ENCODE measurements at regions not wholly inside any gene's neighbourhood (a gene's known extent, or its start where the extent isn't known, plus 50 kb on each side); places are given as distances from the start of the nearest gene placed in this dataset.

GRCh38 chr20:20839771-20840170 is 127.3 kb upstream of the RALGAPA2 start:
- in situ Hi-C loops (cut with HindIII; ENCODE audit: low pct_unique_long_range_greater_than_20kb, low sequenced_read_pairs) = no loop called here

GRCh38 chr20:20837574-20838021 is 125.2 kb upstream of the RALGAPA2 start:
- ATAC-seq (peak; percentile 85), DNase-seq (ENCODE audit: low read depth, low spot score) (no peak)
- CTCF ChIA-PET = interaction anchor here (0.7 kb wide), 1 partner anchor 122 kb away, joined by 3 read pairs; no protein-coding TSS in a partner anchor
- Histone ChIP-seq H3K9me3 (ENCODE audit: control insufficient read depth, insufficient read depth, low read depth, low read length) (no peaks in the 10 kb centered on the region), H3K27ac (ENCODE audit: low read length) (no peak overlapping the region), H3K27me3 (ENCODE audit: control insufficient read depth, insufficient read depth, low read length) (no peaks in the 10 kb centered on the region), H3K36me3 (ENCODE audit: control insufficient read depth, insufficient read depth, low read length) (no peaks in the 10 kb centered on the region), H3K4me3 (ENCODE audit: low read depth in 2 of 2, low read length in 2 of 2) (peak overlapping the region in 1 of 2 experiments; percentile 37; a peak in 2 of 4 replicates), H3K4me1 (ENCODE audit: control insufficient read depth, insufficient read depth, low read length) (no peaks in the 10 kb centered on the region)
- POLR2A ChIA-PET = no interaction called here
- BruUV-seq (replicated peaks) = no TSS peak
- intact Hi-C loops (cut with micrococcal nuclease; ENCODE audit: unreplicated experiment) = loop anchor here (10.0 kb wide), 2 partner anchors 387 to 667 kb away; no protein-coding TSS in a partner anchor
- in situ Hi-C loops (cut with HindIII; ENCODE audit: low pct_unique_long_range_greater_than_20kb, low sequenced_read_pairs) = no loop called here
- TF ChIP-seq, protein P1, sequence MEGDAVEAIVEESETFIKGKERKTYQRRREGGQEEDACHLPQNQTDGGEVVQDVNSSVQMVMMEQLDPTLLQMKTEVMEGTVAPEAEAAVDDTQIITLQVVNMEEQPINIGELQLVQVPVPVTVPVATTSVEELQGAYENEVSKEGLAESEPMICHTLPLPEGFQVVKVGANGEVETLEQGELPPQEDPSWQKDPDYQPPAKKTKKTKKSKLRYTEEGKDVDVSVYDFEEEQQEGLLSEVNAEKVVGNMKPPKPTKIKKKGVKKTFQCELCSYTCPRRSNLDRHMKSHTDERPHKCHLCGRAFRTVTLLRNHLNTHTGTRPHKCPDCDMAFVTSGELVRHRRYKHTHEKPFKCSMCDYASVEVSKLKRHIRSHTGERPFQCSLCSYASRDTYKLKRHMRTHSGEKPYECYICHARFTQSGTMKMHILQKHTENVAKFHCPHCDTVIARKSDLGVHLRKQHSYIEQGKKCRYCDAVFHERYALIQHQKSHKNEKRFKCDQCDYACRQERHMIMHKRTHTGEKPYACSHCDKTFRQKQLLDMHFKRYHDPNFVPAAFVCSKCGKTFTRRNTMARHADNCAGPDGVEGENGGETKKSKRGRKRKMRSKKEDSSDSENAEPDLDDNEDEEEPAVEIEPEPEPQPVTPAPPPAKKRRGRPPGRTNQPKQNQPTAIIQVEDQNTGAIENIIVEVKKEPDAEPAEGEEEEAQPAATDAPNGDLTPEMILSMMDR (IDR thresholded peaks at IDR 0.05) = peak; percentile 86
- TF ChIP-seq SIN3A (IDR thresholded peaks at IDR 0.05; ENCODE audit: borderline replicate concordance, insufficient read depth, low read depth, low read length) = no peak
- TF ChIP-seq TCF7L2 (IDR thresholded peaks at IDR 0.05; ENCODE audit: low read depth, low read length) = no peak
- TF ChIP-seq REST (IDR thresholded peaks at IDR 0.05; ENCODE audit: insufficient read depth in 1 of 2, low read depth in 2 of 2, low read length in 1 of 2) = no peak

More at GRCh38 chr20:20839771-20840170, 127.3 kb upstream of the RALGAPA2 start:
- no TSS peak for BruUV-seq (replicated peaks)
- ATAC-seq = no peak
- H3K4me3 ChIP-seq (ENCODE audit: low read depth in 2 of 2, low read length in 2 of 2) = no peak overlapping the region
- intact Hi-C loops (cut with micrococcal nuclease; ENCODE audit: unreplicated experiment) = loop anchor here (10.0 kb wide), 2 partner anchors 385 to 665 kb away; no protein-coding TSS in a partner anchor
- no peaks in the 10 kb centered on the region for H3K36me3 ChIP-seq (ENCODE audit: control insufficient read depth, insufficient read depth, low read length)
- no peak overlapping the region for H3K27ac ChIP-seq (ENCODE audit: low read length)
- H3K27me3 ChIP-seq (ENCODE audit: control insufficient read depth, insufficient read depth, low read length) = no peaks in the 10 kb centered on the region
- ChIA-PET CTCF (interaction anchor here (0.7 kb wide), 1 partner anchor 55 kb away, joined by 3 read pairs; no protein-coding TSS in a partner anchor), POLR2A (no interaction called here)
- no peaks in the 10 kb centered on the region for H3K9me3 ChIP-seq (ENCODE audit: control insufficient read depth, insufficient read depth, low read depth, low read length)
- TF ChIP-seq, protein P1 (IDR thresholded peaks at IDR 0.05) = no peak
- TF ChIP-seq TCF7L2 (IDR thresholded peaks at IDR 0.05; ENCODE audit: low read depth, low read length) (no peak), POLR2AphosphoS5 (IDR thresholded peaks at IDR 0.05; ENCODE audit: low read depth, low read length) (no peak), REST (IDR thresholded peaks at IDR 0.05; ENCODE audit: insufficient read depth in 1 of 2, low read depth in 2 of 2, low read length in 1 of 2) (no peak), SIN3A (IDR thresholded peaks at IDR 0.05; ENCODE audit: borderline replicate concordance, insufficient read depth, low read depth, low read length) (no peak)
- no peaks in the 10 kb centered on the region for H3K4me1 ChIP-seq (ENCODE audit: control insufficient read depth, insufficient read depth, low read length)
- no peak for DNase-seq (ENCODE audit: low read depth, low spot score)
